Fibroblast of mammary gland (primary cell): ENCODE measurements at regions not wholly inside any gene's neighbourhood (a gene's known extent, or its start where the extent isn't known, plus 50 kb on each side); places are given as distances from the start of the nearest gene placed in this dataset.

ENCODE experiments used
- DNase-seq: peaks from one replicate; pipeline ENCODE4 v3.0.0-alpha.2; 2010; ENCODE audit warnings: low read depth
- H3K4me3 ChIP-seq: 2 replicates; pipeline ENCODE4 v1.5.1; 2011; ENCODE audit warnings: low read depth, mild to moderate bottlenecking, low read length, moderate library complexity; ENCODE audit not compliant: control insufficient read depth
- TF ChIP-seq, protein P1 (sequence below): conservative IDR thresholded peaks from 2 replicates; pipeline ENCODE4 v1.5.1; 2011; ENCODE audit warnings: low read depth, low read length, inconsistent platforms; ENCODE audit not compliant: control insufficient read depth, insufficient read depth

DNA sequence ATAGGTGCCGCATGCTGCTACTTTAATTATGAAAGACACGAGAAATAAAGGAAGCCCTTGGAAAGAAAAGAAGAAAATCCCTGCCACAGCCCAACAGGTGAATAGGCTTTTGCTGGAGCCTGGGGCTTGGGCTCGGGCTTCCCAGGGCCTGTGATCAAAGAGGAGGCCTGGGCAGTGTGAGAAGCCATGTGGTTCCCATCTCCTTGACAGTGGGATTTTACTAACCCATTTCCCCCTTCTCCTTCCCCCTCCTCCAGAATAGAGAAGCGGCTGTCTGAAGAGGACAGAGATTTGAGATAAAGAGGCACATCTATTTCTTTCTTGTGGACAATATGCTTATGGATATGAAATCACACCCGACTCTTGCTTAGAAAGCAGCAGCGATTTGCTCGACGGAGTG is 369.1 kb downstream of the MCTP2 start:
- TF ChIP-seq, protein P1, sequence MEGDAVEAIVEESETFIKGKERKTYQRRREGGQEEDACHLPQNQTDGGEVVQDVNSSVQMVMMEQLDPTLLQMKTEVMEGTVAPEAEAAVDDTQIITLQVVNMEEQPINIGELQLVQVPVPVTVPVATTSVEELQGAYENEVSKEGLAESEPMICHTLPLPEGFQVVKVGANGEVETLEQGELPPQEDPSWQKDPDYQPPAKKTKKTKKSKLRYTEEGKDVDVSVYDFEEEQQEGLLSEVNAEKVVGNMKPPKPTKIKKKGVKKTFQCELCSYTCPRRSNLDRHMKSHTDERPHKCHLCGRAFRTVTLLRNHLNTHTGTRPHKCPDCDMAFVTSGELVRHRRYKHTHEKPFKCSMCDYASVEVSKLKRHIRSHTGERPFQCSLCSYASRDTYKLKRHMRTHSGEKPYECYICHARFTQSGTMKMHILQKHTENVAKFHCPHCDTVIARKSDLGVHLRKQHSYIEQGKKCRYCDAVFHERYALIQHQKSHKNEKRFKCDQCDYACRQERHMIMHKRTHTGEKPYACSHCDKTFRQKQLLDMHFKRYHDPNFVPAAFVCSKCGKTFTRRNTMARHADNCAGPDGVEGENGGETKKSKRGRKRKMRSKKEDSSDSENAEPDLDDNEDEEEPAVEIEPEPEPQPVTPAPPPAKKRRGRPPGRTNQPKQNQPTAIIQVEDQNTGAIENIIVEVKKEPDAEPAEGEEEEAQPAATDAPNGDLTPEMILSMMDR, result no peak
- no peak overlapping the region for H3K4me3 ChIP-seq
- DNase-seq, result no peak

DNA sequence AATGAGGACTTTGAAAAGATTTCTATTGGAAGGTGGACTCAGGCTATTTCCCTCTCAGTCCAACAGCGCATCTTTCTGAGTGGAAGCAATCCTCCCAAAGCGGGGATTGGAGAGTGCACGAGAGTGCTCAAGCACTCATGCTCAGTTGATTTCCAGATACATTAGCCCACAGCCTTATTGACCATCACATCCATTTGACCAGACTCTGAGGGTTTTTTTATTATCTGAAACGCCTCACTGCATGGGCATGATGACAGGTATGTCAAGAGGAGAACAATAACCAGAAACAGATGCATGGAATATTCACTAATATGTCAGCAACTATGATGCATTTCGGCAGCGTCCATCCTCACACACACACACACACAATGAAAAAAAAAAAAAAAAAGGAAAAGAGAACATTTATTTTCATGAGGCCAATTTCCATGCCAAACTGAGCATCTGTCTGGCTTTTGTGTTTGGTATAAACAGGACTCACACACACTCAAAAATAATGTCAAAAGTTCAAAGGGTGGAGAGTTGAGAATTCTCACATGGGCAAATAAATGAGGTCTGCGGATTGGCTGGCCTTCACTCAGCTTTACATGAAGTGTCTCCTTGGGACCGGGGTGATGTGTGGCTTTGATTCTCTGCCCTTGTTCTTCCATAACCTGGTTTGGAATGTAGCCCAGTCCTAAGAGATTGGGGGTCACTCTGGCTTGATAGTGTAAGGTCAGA is 371.6 kb downstream of the MCTP2 start:
- DNase-seq, result no peak
- H3K4me3 ChIP-seq, result no peak overlapping the region
- TF ChIP-seq, protein P1, result no peak

GRCh38 chr15:94606286-94606685 is 374.9 kb downstream of the MCTP2 start:
- H3K4me3 ChIP-seq, result no peak overlapping the region
- TF ChIP-seq, protein P1, result no peak
- DNase-seq, result no peak

DNA sequence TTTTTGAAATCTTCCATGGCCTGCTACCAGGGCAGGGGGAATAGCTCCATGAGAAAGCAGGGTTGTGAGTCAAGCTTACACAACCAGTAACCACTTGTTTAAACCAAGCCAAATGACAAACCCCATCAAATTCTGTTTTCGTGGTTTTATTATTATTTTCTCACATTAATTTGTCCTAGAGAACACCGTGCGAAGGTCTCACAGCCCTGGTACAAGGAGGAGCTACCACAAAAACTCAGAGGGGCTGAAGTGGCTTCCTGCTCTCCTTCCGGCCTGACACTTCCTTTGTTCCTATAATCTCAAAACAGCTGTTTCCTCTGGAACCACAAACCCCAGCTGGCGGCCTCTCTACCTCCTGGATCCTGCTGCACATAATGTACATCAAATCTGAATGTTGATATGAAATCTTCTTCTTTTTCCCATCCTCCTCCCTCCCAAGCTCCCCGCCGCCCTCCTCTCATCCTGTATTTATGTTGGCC is 375.9 kb downstream of the MCTP2 start:
- no peak overlapping the region for H3K4me3 ChIP-seq
- TF ChIP-seq, protein P1, result no peak
- DNase-seq, result no peak

DNA sequence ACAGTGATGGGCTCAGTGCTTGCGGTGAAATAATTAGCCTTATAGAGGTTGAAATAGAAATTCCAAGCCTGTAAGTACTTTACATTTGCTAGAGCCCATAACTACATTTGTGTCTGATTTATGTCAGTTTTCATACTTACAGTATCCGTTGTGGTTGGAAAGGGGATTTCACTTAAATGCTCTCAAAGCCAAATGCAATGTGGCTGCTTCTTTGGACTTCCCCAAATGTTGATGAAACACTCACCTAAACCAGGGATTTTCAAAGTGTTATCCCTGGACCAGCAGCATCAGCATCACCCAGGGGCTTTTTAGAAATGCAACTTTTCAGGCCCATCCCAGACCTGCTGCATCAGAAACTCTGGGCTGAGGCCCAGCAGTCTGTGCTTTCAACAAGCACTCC is 378.7 kb downstream of the MCTP2 start:
- no peak for DNase-seq
- TF ChIP-seq, protein P1, result no peak
- no peak overlapping the region for H3K4me3 ChIP-seq

DNA sequence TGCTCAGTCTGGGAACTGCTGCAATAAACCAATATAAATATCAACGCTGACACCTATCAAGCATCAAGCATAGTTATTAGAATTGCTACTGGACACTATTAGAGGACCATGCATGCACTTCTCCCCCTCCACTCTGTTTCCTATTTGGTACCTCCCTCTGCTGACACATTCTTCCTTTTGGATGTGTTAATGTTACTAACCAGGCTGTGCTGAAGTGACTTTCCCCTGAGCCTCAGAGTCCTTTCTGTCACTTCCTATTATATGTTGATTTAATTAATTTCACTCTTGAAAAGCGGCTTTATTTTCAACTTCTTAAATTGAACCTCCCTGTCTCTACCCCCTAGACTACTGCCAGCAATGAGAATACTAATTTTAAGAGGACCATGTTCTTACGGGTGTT is 379.1 kb downstream of the MCTP2 start:
- TF ChIP-seq, protein P1, result no peak
- DNase-seq, result no peak

More for the DNA sequence above, 379.1 kb downstream of the MCTP2 start:
- no peak overlapping the region for H3K4me3 ChIP-seq
